IMR-90 (cell line): ENCODE measurements at regions not wholly inside any gene's neighbourhood (a gene's known extent, or its start where the extent isn't known, plus 50 kb on each side); places are given as distances from the start of the nearest gene placed in this dataset.

ENCODE experiments used
- ATAC-seq: fragments of 200-7000 bp; cut with Tn5 transposase; 2 replicates; pipeline ENCODE4 v1.9.1; 2020; ENCODE audit warnings: low read depth, mild to moderate bottlenecking, moderate library complexity
- BruUV-seq: library from RNA; stranded (reverse); fragments of 400-500 nt; replicated peaks from 2 replicates; lab custom pipeline; 2021; lab: Mats Ljungman, UMichigan
- CTCF ChIA-PET: fragments of 300-600 bp; formaldehyde crosslinking; extraction: SDS; loops from one replicate; lab custom pipeline; 2021; ENCODE audit warnings: antibody characterized with exemption; lab: Yijun Ruan, JAX
- POLR2A ChIA-PET: fragments of 300-600 bp; sonication (Branson Sonifier 250); formaldehyde crosslinking; loops from one replicate; lab custom pipeline; 2022; ENCODE audit warnings: antibody characterized with exemption; ENCODE audit not compliant: unreplicated experiment; lab: Charles Lee
- DNase-seq: peaks from one replicate; pipeline ENCODE4 v3.0.0; 2013
- H2AFZ ChIP-seq: replicated peaks from 2 replicates; pipeline ENCODE3; 2013; ENCODE audit warnings: low read length, mild to moderate bottlenecking; ENCODE audit not compliant: poor library complexity
- H2AK5ac ChIP-seq: 2 replicates; pipeline ENCODE4 v1.6.1; 2013; ENCODE audit warnings: low read depth, low read length, inconsistent platforms
- H2AK9ac ChIP-seq: replicated peaks from 2 replicates; pipeline ENCODE3; 2013; ENCODE audit warnings: mild to moderate bottlenecking, low read depth, low read length, moderate library complexity; ENCODE audit not compliant: poor library complexity
- H2BK120ac ChIP-seq: 2 replicates; pipeline ENCODE4 v1.6.1; 2013; ENCODE audit warnings: low read depth, low read length, inconsistent platforms
- H2BK15ac ChIP-seq: 3 replicates; pipeline ENCODE4 v1.6.1; 2013; ENCODE audit warnings: low read depth, low read length, inconsistent platforms
- H2BK20ac ChIP-seq: 2 replicates; pipeline ENCODE4 v1.6.1; 2013; ENCODE audit warnings: low read depth, mild to moderate bottlenecking, inconsistent platforms, low read length, moderate library complexity
- H2BK5ac ChIP-seq: 2 replicates; pipeline ENCODE4 v1.6.1; 2013; ENCODE audit warnings: mild to moderate bottlenecking, low read depth, low read length, inconsistent platforms; ENCODE audit not compliant: poor library complexity, severe bottlenecking
- H3K14ac ChIP-seq: replicated peaks from 2 replicates; pipeline ENCODE4 v1.6.1; 2013; ENCODE audit warnings: low read depth, low read length, inconsistent platforms
- H3K18ac ChIP-seq: 2 replicates; pipeline ENCODE4 v1.6.1; 2013; ENCODE audit warnings: low read depth, low read length, control low read depth
- H3K23ac ChIP-seq: 2 replicates; pipeline ENCODE4 v1.6.1; 2013; ENCODE audit warnings: low read depth, low read length, inconsistent platforms
- H3K27ac ChIP-seq: 2 replicates; pipeline ENCODE4 v1.5.1; 2013; ENCODE audit warnings: mild to moderate bottlenecking, control low read depth, low read length; ENCODE audit not compliant: insufficient read depth
- H3K27me3 ChIP-seq: 2 replicates; pipeline ENCODE4 v1.6.1; 2013; ENCODE audit warnings: low read length; ENCODE audit not compliant: control insufficient read depth, insufficient read depth
- H3K36me3 ChIP-seq: 2 replicates; pipeline ENCODE4 v1.6.1; 2013; ENCODE audit warnings: low read length, mixed read lengths; ENCODE audit not compliant: control insufficient read depth, insufficient read depth
- H3K4ac ChIP-seq: 2 replicates; pipeline ENCODE4 v1.6.1; 2013; ENCODE audit warnings: low read depth, low read length, inconsistent platforms
- H3K4me1 ChIP-seq: 2 replicates; pipeline ENCODE4 v1.6.1; 2013; ENCODE audit warnings: low read length, mixed read lengths; ENCODE audit not compliant: control insufficient read depth, insufficient read depth
- H3K4me2 ChIP-seq: 2 replicates; pipeline ENCODE4 v1.6.1; 2013; ENCODE audit warnings: low read depth, mild to moderate bottlenecking, control low read depth, low read length, moderate library complexity
- H3K4me3 ChIP-seq: 2 replicates; pipeline ENCODE4 v1.5.1; 2013; ENCODE audit warnings: low read depth, mild to moderate bottlenecking, control low read depth, low read length, moderate library complexity; ENCODE audit not compliant: insufficient read depth
- H3K56ac ChIP-seq: 2 replicates; pipeline ENCODE4 v1.6.1; 2013; ENCODE audit warnings: low read length, inconsistent platforms; ENCODE audit not compliant: insufficient read depth; ENCODE audit errors: extremely low read depth
- H3K79me1 ChIP-seq, 2 experiments: 2 replicates each; pipeline ENCODE4 v1.6.1; 2013; ENCODE audit warnings: low read length in 2 of 2, inconsistent platforms in 1 of 2, low read depth in 1 of 2
- H3K9ac ChIP-seq: 2 replicates; pipeline ENCODE4 v1.6.1; 2013; ENCODE audit warnings: low read depth, low read length, control low read depth
- H3K9me1 ChIP-seq: 2 replicates; pipeline ENCODE4 v1.6.1; 2013; ENCODE audit warnings: low read length, inconsistent platforms; ENCODE audit not compliant: insufficient read depth
- H3K9me3 ChIP-seq: 2 replicates; pipeline ENCODE4 v1.6.1; 2013; ENCODE audit warnings: low read length; ENCODE audit not compliant: control insufficient read depth, insufficient read depth
- H4K20me1 ChIP-seq: 2 replicates; pipeline ENCODE4 v1.6.1; 2013; ENCODE audit warnings: low read length, inconsistent platforms; ENCODE audit not compliant: insufficient read depth
- H4K5ac ChIP-seq: 2 replicates; pipeline ENCODE4 v1.6.1; 2013; ENCODE audit warnings: mild to moderate bottlenecking, low read depth, low read length, control low read depth
- H4K8ac ChIP-seq, 2 experiments: 2 replicates each; pipeline ENCODE4 v1.6.1; 2013; ENCODE audit warnings: low read depth in 2 of 2, low read length in 2 of 2, control low read depth in 1 of 2, inconsistent platforms in 1 of 2
- H4K91ac ChIP-seq: 2 replicates; pipeline ENCODE4 v1.6.1; 2013; ENCODE audit warnings: low read depth, low read length, inconsistent platforms; ENCODE audit not compliant: insufficient read depth
- MAZ ChIP-seq: IDR thresholded peaks from 2 replicates; pipeline ENCODE4 v1.6.1; 2012; ENCODE audit warnings: low read depth, mild to moderate bottlenecking, low read length, improper control_type of control experiment, moderate library complexity, borderline replicate concordance
- WGBS, 2 experiments: methylation state at CpG; one replicate each; pipeline versions ENCODE4 v1.1.5 to v1.1.7; 2013; ENCODE audit warnings: missing lambda C conversion rate in 2 of 2; ENCODE audit not compliant: insufficient read length in 1 of 2; ENCODE audit errors: extremely low coverage in 2 of 2; 5-methylcytosine and 5-hydroxymethylcytosine counted together
- dilution Hi-C: fragments of 300-500 bp; cut with HindIII; formaldehyde crosslinking; loops from one replicate; pipeline ENCODE4 v1.14.3; 2018; ENCODE audit warnings: low sequenced_read_pairs; ENCODE audit not compliant: unreplicated experiment
- in situ Hi-C: fragments of 300-500 bp; cut with MboI; formaldehyde crosslinking; loops from 3 replicates; pipeline ENCODE4 v1.14.3; 2019; ENCODE audit warnings: low sequenced_read_pairs, inconsistent platforms, mixed read lengths
- intact Hi-C: fragments of 100-400 bp; cut with micrococcal nuclease; formaldehyde crosslinking; loops from 2 replicates; pipeline ENCODE4 v1.10.0; 2022
- TF ChIP-seq, protein P1 (sequence below): fragments of 150-350 bp; IDR thresholded peaks from 2 replicates; pipeline ENCODE4 v1.6.1; 2016; ENCODE audit warnings: low read depth, mild to moderate bottlenecking, low read length, moderate library complexity, borderline replicate concordance
- TF ChIP-seq, protein P2 (sequence below): conservative IDR thresholded peaks from 2 replicates; pipeline ENCODE4 v1.5.1; 2012; ENCODE audit warnings: mild to moderate bottlenecking, low read depth, low read length, improper control_type of control experiment

- no TSS peak for BruUV-seq
- Histone ChIP-seq H2AFZ (no peak overlapping the region), H4K5ac (no peak overlapping the region), H2BK20ac (no peak overlapping the region), H4K20me1 (no peaks in the 10 kb centered on the region), H2BK5ac (no peak overlapping the region), H2AK9ac (no peak overlapping the region), H3K4ac (no peak overlapping the region), H4K91ac (no peak overlapping the region), H3K9me3 (peaks cover 2% of the 10 kb centered on the region; the same call in 1 of the 2 replicates), H2BK120ac (no peak overlapping the region), H2AK5ac (no peak overlapping the region), H4K8ac (no peak overlapping the region), H3K9me1 (no peaks in the 10 kb centered on the region), H3K56ac (no peak overlapping the region), H3K4me1 (no peaks in the 10 kb centered on the region), H3K23ac (no peak overlapping the region), H3K14ac (no peak overlapping the region), H3K79me1 (no peaks in the 10 kb centered on the region), H3K9ac (no peak overlapping the region), H3K4me2 (no peak overlapping the region), H3K18ac (no peak overlapping the region), H3K4me3 (no peak overlapping the region), H3K27ac (no peak overlapping the region), H2BK15ac (no peak overlapping the region), H3K27me3 (no peaks in the 10 kb centered on the region), H3K36me3 (no peaks in the 10 kb centered on the region)
- no peak for ATAC-seq
- POLR2A ChIA-PET = no interaction called here
- TF ChIP-seq, protein P1, sequence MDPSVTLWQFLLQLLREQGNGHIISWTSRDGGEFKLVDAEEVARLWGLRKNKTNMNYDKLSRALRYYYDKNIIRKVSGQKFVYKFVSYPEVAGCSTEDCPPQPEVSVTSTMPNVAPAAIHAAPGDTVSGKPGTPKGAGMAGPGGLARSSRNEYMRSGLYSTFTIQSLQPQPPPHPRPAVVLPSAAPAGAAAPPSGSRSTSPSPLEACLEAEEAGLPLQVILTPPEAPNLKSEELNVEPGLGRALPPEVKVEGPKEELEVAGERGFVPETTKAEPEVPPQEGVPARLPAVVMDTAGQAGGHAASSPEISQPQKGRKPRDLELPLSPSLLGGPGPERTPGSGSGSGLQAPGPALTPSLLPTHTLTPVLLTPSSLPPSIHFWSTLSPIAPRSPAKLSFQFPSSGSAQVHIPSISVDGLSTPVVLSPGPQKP = no peak
- TF ChIP-seq MAZ = no peak
- TF ChIP-seq, protein P2, sequence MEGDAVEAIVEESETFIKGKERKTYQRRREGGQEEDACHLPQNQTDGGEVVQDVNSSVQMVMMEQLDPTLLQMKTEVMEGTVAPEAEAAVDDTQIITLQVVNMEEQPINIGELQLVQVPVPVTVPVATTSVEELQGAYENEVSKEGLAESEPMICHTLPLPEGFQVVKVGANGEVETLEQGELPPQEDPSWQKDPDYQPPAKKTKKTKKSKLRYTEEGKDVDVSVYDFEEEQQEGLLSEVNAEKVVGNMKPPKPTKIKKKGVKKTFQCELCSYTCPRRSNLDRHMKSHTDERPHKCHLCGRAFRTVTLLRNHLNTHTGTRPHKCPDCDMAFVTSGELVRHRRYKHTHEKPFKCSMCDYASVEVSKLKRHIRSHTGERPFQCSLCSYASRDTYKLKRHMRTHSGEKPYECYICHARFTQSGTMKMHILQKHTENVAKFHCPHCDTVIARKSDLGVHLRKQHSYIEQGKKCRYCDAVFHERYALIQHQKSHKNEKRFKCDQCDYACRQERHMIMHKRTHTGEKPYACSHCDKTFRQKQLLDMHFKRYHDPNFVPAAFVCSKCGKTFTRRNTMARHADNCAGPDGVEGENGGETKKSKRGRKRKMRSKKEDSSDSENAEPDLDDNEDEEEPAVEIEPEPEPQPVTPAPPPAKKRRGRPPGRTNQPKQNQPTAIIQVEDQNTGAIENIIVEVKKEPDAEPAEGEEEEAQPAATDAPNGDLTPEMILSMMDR = no peak
- intact Hi-C loops = no loop called here
- DNase-seq = no peak
- CTCF ChIA-PET = no interaction called here
- dilution Hi-C loops = no loop called here
- 14% methylated on average over 1 of the region's 2 CpGs; no CpG with 5 or more reads in 1 of the 2 experiments for WGBS, 2 experiments
- in situ Hi-C loops = no loop called here
These were observed 593.9 kb downstream of the PYDC2 start for GRCh38 chr3:192054881-192055280.
